Ovary (tissue), 7 donors: ENCODE measurements at regions not wholly inside any gene's neighbourhood (a gene's known extent, or its start where the extent isn't known, plus 50 kb on each side); places are given as distances from the start of the nearest gene placed in this dataset.

ENCODE experiments used
- DNase-seq, 5 donors: peaks; one replicate each; pipeline ENCODE4 v3.0.0-alpha.2; 2019 to 2020
- H3K27ac ChIP-seq, 2 donors: fragments of 200-600 bp; one replicate each; pipeline versions ENCODE4 v1.5.1 to v1.8.0; 2019 to 2022
- H3K27me3 ChIP-seq: fragments of 200-600 bp; one replicate; pipeline ENCODE4 v1.8.0; 2022
- H3K36me3 ChIP-seq: fragments of 200-600 bp; sonication (generic); one replicate; pipeline ENCODE4 v1.5.1; 2019
- H3K4me1 ChIP-seq: one replicate; pipeline ENCODE4 v1.8.1; 2013; ENCODE audit warnings: mild to moderate bottlenecking, moderate library complexity; ENCODE audit not compliant: insufficient read depth
- H3K4me3 ChIP-seq: fragments of 200-600 bp; sonication (generic); one replicate; pipeline ENCODE4 v1.5.1; 2017
- H3K9me3 ChIP-seq, 2 donors: fragments of 200-600 bp in 1 of 2; sonication (generic) in 1 of 2; one replicate each; pipeline versions ENCODE4 v1.5.1 to v1.8.1; 2013 to 2019; ENCODE audit warnings: mild to moderate bottlenecking in 1 of 2, moderate library complexity in 1 of 2
- EP300 ChIP-seq: sonication (generic); formaldehyde crosslinking; IDR thresholded peaks from one replicate; pipeline ENCODE4 v1.6.1; 2017; ENCODE audit warnings: antibody characterized with exemption
- POLR2A ChIP-seq: fragments of 450-650 bp; IDR thresholded peaks from one replicate; pipeline ENCODE4 v1.6.1; 2017; ENCODE audit warnings: antibody characterized with exemption, mild to moderate bottlenecking, moderate library complexity
- WGBS, 3 donors: extraction: QIAGEN DNeasy Blood & Tissue Kit in 1 of 3; methylation state at CpG; one replicate each; pipeline versions ENCODE4 v1.1.5 to v1.1.7; 2013 to 2017; 5-methylcytosine and 5-hydroxymethylcytosine counted together
- intact Hi-C, 4 donors: fragments of 100-400 bp; cut with DNase I; formaldehyde crosslinking; loops; one replicate each; pipeline versions ENCODE4 v1.11.0 to v1.15.1; 2022 to 2023
- TF ChIP-seq, protein P1 (sequence below), 3 donors: fragments of 450-650 bp in 2 of 3; fragments of 200-600 bp in 1 of 3; IDR thresholded peaks; one replicate each; pipeline versions ENCODE4 v1.5.1 to v1.8.0; 2016 to 2022; ENCODE audit warnings: antibody characterized with exemption in 3 of 3, mild to moderate bottlenecking in 1 of 3
- donor health status: DM: no; HTN: no; CAD: no; lungs with moderate emphysema.
- donor health status: DM: no; HTN: no; CAD: no.
- donor health status: Bipolar disorder and iron deficiency.
- donor health status: DM: no; HTN: no; CAD: no.
- donor health status: DM: yes; HTN: yes; CAD: no.

- no peaks in the 10 kb centered on the region for H3K9me3 ChIP-seq
- H3K27me3 ChIP-seq, result no peaks in the 10 kb centered on the region
- H3K27ac ChIP-seq, result no peak overlapping the region
- no peak for DNase-seq
- WGBS, 3 donors, result 93 to 94% (median 93%) methylated on average over 1 of the region's 1 CpG
- H3K36me3 ChIP-seq, result no peaks in the 10 kb centered on the region
- H3K4me3 ChIP-seq, result no peak overlapping the region
- intact Hi-C loops, result no loop called here
- no peaks in the 10 kb centered on the region for H3K4me1 ChIP-seq
- no peak for TF ChIP-seq EP300
- TF ChIP-seq POLR2A, result no peak
- TF ChIP-seq, protein P1, sequence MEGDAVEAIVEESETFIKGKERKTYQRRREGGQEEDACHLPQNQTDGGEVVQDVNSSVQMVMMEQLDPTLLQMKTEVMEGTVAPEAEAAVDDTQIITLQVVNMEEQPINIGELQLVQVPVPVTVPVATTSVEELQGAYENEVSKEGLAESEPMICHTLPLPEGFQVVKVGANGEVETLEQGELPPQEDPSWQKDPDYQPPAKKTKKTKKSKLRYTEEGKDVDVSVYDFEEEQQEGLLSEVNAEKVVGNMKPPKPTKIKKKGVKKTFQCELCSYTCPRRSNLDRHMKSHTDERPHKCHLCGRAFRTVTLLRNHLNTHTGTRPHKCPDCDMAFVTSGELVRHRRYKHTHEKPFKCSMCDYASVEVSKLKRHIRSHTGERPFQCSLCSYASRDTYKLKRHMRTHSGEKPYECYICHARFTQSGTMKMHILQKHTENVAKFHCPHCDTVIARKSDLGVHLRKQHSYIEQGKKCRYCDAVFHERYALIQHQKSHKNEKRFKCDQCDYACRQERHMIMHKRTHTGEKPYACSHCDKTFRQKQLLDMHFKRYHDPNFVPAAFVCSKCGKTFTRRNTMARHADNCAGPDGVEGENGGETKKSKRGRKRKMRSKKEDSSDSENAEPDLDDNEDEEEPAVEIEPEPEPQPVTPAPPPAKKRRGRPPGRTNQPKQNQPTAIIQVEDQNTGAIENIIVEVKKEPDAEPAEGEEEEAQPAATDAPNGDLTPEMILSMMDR (IDR thresholded peaks at IDR 0.05), result no peak
Measured at GRCh38 chr6:145305670-145306069, 429.6 kb downstream of the EPM2A start.

GRCh38 chr6:145306489-145306888 lies 428.8 kb downstream of the EPM2A start:
- no peak for DNase-seq
- Histone ChIP-seq H3K27me3 (no peaks in the 10 kb centered on the region), H3K9me3 (no peaks in the 10 kb centered on the region), H3K4me1 (no peaks in the 10 kb centered on the region), H3K4me3 (no peak overlapping the region), H3K36me3 (no peaks in the 10 kb centered on the region), H3K27ac (no peak overlapping the region)
- intact Hi-C loops, result no loop called here
- WGBS, 3 donors, result 80 to 88% (median 83%) methylated on average over 5 of the region's 5 CpGs
- TF ChIP-seq POLR2A (no peak), EP300 (no peak)
- TF ChIP-seq, protein P1 (IDR thresholded peaks at IDR 0.05), result no peak

DNA sequence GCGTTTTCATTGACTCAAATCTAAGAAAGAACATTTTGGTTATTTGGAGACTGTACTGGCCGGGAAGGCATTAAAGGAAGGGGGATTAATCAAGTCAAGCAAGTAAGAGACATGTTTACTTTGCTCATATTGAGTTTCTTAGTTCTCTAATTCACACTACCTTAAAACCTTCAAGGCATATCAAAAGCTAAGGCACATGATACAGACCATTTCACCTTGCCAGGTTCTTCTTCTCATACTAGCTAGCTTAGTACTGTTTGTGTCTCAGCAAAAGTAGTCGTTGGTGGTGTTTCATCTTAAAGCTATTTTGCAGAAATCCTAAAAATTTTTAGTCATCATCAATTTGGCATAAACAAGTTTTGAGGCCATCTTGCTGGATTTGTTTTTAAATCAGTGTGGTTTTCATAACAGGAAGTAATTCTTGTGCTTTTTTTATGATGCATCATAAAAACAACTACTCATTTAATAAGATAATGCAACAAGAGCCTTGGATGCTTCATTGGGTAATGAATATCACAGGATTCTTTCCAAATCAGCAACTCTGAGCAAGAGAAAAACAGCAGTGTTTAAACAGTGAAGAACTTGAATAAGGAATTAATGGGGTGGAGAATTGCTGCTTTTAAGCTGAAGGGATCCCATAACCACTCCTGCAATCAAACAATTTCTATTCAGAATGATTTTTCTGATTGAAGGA lies 425.3 kb downstream of the EPM2A start:
- WGBS, 3 donors, result 42 to 44% (median 43%) methylated on average over 3 of the region's 3 CpGs
- no peak for TF ChIP-seq EP300
- TF ChIP-seq, protein P1 (IDR thresholded peaks at IDR 0.05), result no peak
- no peak for TF ChIP-seq POLR2A

DNA sequence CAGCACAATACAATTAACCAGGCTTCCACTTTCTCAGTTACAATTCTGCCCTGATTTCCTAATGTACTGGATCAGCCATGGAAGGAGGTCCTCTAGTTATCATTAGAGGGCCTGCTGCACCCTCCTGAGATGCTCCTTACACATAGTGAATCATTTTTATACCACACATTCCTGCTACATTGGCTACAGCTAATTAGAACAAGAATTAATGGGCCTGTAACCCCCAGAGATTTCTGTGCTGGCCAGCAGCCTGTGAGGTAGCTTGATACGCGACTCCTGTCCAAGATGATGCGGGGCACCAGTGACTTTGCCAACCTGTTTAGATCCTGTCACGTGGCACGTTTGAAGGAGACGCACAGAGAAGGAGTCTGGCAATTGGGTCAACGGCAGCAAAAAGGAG lies 422.8 kb downstream of the EPM2A start:
- Histone ChIP-seq H3K27me3 (no peaks in the 10 kb centered on the region), H3K36me3 (no peaks in the 10 kb centered on the region), H3K9me3 (no peaks in the 10 kb centered on the region), H3K27ac (no peak overlapping the region), H3K4me3 (no peak overlapping the region), H3K4me1 (no peaks in the 10 kb centered on the region)
- WGBS, 3 donors, result 90 to 94% (median 92%) methylated on average over 7 of the region's 7 CpGs
- DNase-seq, result no peak
- TF ChIP-seq EP300 (no peak), POLR2A (no peak)
- TF ChIP-seq, protein P1 (IDR thresholded peaks at IDR 0.05), result no peak
- intact Hi-C loops, result no loop called here

More for the DNA sequence above, 425.3 kb downstream of the EPM2A start:
- H3K9me3 ChIP-seq, result no peaks in the 10 kb centered on the region
- intact Hi-C loops, result no loop called here
- H3K36me3 ChIP-seq, result no peaks in the 10 kb centered on the region
- H3K4me3 ChIP-seq, result no peak overlapping the region
- DNase-seq, result no peak
- no peak overlapping the region for H3K27ac ChIP-seq
- no peaks in the 10 kb centered on the region for H3K4me1 ChIP-seq
- H3K27me3 ChIP-seq, result no peaks in the 10 kb centered on the region
